Hematopoietic multipotent progenitor cell treated with erythropoietin and hydrocortisone succinate and interleukin-3 and kit ligand, for 15 days (in vitro differentiated cells): ENCODE measurements at regions not wholly inside any gene's neighbourhood (a gene's known extent, or its start where the extent isn't known, plus 50 kb on each side); places are given as distances from the start of the nearest gene placed in this dataset.

Experiments used
- DNase-seq: peaks from one replicate; pipeline ENCODE4 v3.0.0-alpha.2; 2015; ENCODE audit warnings: low spot score

DNA sequence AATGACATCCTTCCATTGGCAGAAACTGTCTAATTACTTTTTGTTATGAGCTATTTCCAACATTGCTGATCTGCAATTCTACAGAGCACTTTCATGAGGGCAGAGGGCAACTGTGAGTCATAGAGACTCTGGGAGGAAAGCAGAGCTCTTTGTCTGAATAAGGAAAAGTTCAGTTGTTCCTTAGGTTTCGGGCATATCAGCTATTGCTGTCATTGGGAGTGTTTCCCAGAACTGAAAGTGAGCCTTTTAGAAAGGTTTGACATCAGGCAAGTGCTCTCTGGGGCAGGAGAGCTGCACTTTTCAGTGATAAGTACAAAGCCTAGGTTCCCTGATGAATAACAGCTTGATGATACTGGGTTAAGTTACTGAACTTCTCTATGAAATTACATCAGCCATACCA, 119.2 kb upstream of the EDNRA start:
- DNase-seq: no peak

GRCh38 chr4:147362938-147363337, 118.0 kb upstream of the EDNRA start:
- no peak for DNase-seq

DNA sequence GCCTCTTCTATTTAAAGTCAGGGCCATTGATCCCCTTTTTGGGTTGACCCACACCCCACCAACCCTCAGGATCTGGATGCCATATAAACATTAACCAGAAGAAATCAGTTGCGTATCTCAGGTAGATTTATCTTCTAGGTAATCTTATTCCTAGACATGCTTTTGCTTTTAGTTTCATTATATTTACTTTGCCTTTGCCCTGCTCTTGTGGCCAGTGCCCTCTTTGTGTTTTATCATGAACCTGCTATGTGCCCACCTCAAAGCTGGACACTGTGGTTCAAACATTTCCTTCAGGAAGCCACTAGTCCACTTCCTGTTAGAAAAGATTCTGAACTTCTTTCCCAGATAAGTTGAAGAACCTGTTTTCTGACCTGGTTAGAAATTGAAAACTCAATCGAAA, 117.4 kb upstream of the EDNRA start:
- no peak for DNase-seq

DNA sequence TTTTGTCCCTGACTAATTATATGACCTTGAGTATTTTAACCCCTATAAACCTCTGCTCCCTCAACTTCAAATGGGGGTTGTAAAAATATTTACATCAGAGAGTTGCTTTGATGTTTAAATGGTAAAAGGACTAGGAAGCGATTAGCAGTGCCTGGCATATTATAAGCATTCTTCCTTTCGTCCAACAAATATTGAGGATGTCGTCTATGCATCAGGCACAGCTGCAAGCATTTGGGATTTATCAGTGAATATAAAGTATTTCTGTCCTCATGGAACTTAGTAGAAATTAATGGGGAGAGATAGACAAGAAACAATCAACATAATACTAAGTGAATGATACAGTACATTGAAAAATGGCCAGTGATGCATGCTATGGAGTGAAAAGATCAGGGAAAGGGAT, 115.5 kb upstream of the EDNRA start:
- no peak for DNase-seq

GRCh38 chr4:147366164-147366563, 114.7 kb upstream of the EDNRA start:
- no peak for DNase-seq

DNA sequence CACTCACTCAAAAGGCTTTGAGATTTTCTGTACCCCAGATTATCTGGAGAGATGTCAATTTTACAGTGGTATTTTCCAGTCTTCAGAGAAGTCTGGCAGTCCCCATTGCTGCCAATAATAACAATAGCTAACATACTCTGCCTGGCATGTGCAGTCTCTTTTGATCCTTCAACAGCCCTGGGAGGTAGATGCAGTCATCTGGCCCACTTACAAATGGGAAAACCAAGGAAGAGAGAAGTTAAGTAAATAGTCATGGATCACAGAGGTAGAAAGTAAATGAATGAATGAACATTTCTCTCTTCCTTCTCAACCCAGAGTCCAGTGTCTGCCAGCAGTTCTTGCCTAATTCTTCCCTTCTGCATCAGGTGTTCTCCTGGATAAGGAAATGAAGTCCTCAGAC, 113.0 kb upstream of the EDNRA start:
- DNase-seq: no peak

DNA sequence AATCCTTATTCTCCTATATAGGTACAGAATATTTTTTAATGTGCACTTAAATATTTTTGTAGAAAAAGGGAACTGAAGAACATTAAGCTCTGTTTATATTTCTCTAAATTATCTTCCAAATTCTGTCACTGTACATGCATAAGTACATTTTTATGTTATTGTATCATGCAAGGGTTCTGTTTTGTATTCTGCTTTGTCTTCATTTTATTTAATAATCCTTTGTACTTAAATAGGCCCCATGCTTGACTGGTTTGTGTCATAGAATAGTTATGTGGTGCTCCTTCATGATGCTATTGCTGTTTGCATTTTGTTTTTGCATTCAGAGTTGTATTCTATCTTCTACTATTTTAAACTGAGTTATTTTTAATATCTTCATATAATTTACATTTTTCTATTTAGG, 111.9 kb upstream of the EDNRA start:
- DNase-seq: no peak

GRCh38 chr4:147370473-147370872, 110.4 kb upstream of the EDNRA start:
- DNase-seq: no peak

DNA sequence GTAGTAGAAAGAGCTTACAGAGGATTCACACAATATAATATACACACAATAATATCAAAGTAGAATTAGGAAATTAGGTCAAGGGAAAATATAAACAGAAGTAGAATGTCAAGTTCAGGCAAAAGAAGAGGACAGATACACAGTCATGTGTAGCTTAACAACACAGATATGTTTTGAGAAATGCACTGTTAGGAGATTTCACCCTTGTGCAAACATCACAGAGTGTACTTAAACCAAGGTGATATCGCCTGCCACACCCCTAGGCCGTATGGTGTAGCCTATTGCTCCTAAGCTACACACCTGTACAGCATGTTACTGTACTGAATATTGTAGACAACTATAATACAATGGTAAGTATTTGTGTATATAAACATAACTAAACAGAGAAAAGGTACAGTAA, 110.0 kb upstream of the EDNRA start:
- DNase-seq: no peak

- DNase-seq: no peak
Measured at GRCh38 chr4:147371661-147372060, 109.2 kb upstream of the EDNRA start.

DNA sequence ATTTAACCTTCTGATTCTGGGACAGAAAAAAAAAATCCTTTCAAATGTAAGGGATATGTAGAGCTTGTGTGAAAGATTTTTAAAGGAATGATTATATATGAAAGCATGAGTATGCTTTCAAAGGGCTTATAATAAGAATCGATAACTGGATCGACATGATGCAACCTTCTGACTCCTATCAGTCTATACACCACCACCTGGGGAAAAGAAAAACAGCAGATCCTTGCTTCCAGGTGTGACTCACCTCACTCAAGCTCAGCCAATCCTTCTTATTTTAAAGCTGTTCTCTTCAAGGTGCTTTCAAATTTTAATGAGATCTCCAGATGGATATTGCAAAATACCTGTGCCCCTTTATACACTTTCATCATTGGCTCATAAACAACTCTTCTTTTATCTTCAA, 102.1 kb upstream of the EDNRA start:
- DNase-seq: no peak

GRCh38 chr4:147381749-147382148, 99.1 kb upstream of the EDNRA start:
- no peak for DNase-seq

DNA sequence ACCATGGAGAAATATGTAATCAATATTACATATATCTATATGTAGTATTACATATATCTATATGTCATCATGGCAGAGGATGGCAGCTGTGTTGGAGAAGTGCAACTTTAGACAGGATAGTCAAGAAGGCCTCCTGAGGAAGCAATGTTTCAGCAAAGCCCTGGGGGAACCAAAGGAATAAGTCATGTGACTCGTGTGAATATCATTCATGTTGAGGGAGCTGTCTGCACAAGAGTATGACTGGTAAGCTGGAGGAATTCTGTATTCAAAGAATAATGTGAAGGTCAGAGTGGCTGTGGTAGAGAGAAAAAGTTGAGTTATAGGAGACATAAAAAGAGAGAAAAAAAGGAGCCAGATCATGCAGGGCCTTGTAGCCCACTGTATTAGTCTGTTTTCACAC, 92.9 kb upstream of the EDNRA start:
- no peak for DNase-seq

DNA sequence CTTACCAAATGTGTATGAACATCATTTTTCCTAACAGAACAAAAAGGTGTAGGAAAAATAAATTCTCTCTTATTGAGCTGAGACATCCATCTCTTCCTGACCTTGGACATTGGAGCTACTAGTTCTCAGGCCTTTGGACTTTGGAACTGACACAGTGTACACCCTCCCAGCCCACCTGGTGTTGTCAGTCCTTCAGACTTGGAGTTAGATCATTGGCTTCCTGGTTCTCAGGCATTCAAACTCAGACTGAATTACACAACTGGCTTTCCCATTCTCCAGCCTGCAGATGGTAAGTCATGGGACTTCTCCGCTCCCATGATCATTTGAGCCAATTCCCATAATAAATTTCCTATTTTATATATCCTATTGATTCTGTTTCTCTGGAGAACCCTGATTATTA, 84.8 kb upstream of the EDNRA start:
- DNase-seq: no peak

- no peak for DNase-seq
Measured at GRCh38 chr4:147398556-147398955, 82.3 kb upstream of the EDNRA start.

DNA sequence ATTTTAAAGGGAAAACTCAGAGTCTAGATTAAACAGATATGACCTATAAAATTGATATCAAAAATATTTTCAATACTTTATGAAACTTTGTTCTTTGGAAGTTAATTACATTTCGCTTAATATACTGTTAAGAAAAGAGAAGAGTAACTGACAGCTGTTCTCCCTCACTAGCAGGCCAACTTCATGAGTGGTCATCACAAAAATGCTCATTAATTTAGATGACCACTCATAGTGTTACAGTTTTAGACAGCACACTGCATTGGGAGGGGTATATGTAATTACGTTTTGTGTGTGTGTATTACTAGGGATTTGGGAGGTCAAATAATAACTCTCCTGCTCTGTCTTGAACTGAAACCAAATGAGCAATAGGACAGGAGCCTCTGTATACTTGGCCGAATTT, 80.2 kb upstream of the EDNRA start:
- no peak for DNase-seq

DNA sequence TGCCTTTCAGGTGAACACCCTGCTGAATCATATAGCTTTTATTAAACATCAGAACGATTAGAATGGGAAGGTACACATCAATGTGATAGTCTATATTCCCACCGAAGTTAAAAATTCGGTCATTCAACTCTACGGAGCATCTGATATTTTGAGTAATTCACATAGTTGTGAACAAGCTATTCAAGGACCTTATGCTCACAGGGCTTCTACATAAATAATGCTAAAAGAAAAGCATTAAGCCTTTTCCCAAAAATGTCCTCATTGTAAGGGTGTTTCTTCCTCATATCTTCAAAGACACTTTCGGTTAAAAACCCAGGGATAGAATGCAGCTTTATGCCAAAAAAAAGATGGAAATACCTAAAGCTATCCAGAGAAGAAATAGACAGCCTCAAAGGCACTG, 79.7 kb upstream of the EDNRA start:
- no peak for DNase-seq

GRCh38 chr4:147407261-147408045, 73.4 kb upstream of the EDNRA start:
- no peak for DNase-seq

- DNase-seq: no peak
Measured at GRCh38 chr4:147408189-147408588, 72.7 kb upstream of the EDNRA start.

- DNase-seq: no peak
Measured at GRCh38 chr4:147409350-147409749, 71.5 kb upstream of the EDNRA start.

GRCh38 chr4:147418226-147418625, 62.7 kb upstream of the EDNRA start:
- no peak for DNase-seq

GRCh38 chr4:147421456-147421855, 59.4 kb upstream of the EDNRA start:
- no peak for DNase-seq

DNA sequence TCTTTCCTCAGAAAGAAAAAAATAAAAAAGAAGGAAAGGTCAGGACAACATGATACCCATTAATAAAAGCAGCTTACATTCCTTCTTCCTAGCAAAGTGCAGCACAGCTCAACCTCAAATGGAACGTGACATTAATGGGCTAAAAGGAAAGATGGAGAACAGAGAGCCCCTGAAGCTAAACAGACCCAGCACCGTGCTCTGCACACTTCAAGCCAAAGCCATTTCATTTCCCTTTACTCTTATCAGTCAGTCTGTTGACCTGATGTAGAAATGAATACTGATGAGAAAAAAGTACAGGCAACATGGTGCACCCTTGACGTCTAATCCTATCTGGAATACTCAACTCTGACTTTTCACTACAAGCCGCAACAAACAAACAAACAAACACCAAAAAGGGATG, 57.7 kb upstream of the EDNRA start:
- DNase-seq: no peak

- no peak for DNase-seq
Measured at GRCh38 chr4:147425019-147425418, 55.9 kb upstream of the EDNRA start.

DNA sequence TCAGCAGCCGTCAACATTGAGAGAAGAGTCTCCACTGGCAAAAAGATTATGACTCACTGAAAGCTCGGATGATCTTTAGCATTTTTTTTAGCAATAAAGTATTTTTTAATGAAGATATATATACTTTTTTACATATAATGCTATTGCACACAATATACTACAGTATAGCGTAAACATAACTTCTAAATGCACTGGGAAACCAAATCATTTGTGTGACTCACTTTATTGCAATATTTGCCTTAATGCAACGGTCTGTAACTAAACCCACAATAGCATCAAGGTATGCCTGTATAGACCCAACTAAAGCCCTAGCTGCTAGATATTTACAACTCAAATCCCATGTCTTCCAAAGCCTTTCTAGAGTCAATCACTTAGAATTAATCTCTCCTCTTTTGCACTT, 52.3 kb upstream of the EDNRA start:
- DNase-seq: no peak
